ENCODE measurements at regions not wholly inside any gene's neighbourhood (a gene's known extent, or its start where the extent isn't known, plus 50 kb on each side); places are given as distances from the start of the nearest gene placed in this dataset.

GRCh38 chr2:11067221-11068078 is 87.8 kb upstream of the SLC66A3 start:
- POLR2A ChIA-PET: no interaction called here
- Histone ChIP-seq H3K4me3 (no peak overlapping the region), H3K4me1 (no peaks in the 10 kb centered on the region), H3K4me2 (no peak overlapping the region), H3K27ac (no peak overlapping the region), H3K9me3 (no peaks in the 10 kb centered on the region; the same call in 2 of the 3 replicates)
- ATAC-seq: no peak
- FAIRE-seq: no peak
- no peak for DNase-seq (ENCODE audit: low read depth in 1 of 2, low spot score in 1 of 2)
- CTCF ChIA-PET: interaction anchor here (0.9 to 1.5 kb wide), 2 partner anchors 57 to 235 kb away, joined by 4 read pairs; no protein-coding TSS in a partner anchor
- TF ChIP-seq MYC (IDR thresholded peaks at IDR 0.05; ENCODE audit: borderline replicate concordance, low read length) (no peak), ZFP36 (IDR thresholded peaks at IDR 0.05; ENCODE audit: borderline replicate concordance, partially characterized antibody) (no peak), CTCF (IDR thresholded peaks at IDR 0.05) (no peak), HES2 (IDR thresholded peaks at IDR 0.05) (no peak), JUN (IDR thresholded peaks at IDR 0.05) (no peak), HMGXB4 (CRISPR knock-in tag; IDR thresholded peaks at IDR 0.05; ENCODE audit: borderline replicate concordance) (no peak), FOSL2 (IDR thresholded peaks at IDR 0.05) (no peak), FOSL2 (CRISPR knock-in tag; IDR thresholded peaks at IDR 0.05) (no peak), RFX5 (IDR thresholded peaks at IDR 0.05) (no peak), RCOR1 (IDR thresholded peaks at IDR 0.05; ENCODE audit: low read depth, low read length) (no peak), JUNB (IDR thresholded peaks at IDR 0.05) (no peak), EP300 (IDR thresholded peaks at IDR 0.05) (no peak), MAX (IDR thresholded peaks at IDR 0.05) (no peak), PBX3 (IDR thresholded peaks at IDR 0.05) (no peak), NR3C1 (IDR thresholded peaks at IDR 0.05) (no peak), EHF (CRISPR knock-in tag; IDR thresholded peaks at IDR 0.05) (no peak), RNF2 (IDR thresholded peaks at IDR 0.05; ENCODE audit: borderline replicate concordance, low read depth) (no peak), HOXB5 (CRISPR knock-in tag; IDR thresholded peaks at IDR 0.05) (no peak)
- 68% methylated on average over 22 of the region's 22 CpGs for WGBS (ENCODE audit: missing lambda C conversion rate)

- no peak for TF ChIP-seq RCOR1 (IDR thresholded peaks at IDR 0.05; ENCODE audit: low read depth, low read length)
- TF ChIP-seq RAD21 (conservative IDR thresholded peaks at IDR 0.05 in 1 of 2, IDR thresholded peaks at IDR 0.05 in 1 of 2): no peak
- TF ChIP-seq KDM5A (IDR thresholded peaks at IDR 0.05): no peak
- TF ChIP-seq CBX2 (IDR thresholded peaks at IDR 0.05; ENCODE audit: borderline replicate concordance, low read depth): no peak
- peak; percentile 65 for TF ChIP-seq MAFK (IDR thresholded peaks at IDR 0.05; ENCODE audit: partially characterized antibody)
- TF ChIP-seq FOXS1 (CRISPR knock-in tag; IDR thresholded peaks at IDR 0.05): no peak
- Histone ChIP-seq H3K9me3 (no peaks in the 10 kb centered on the region), H3K4me2 (no peak overlapping the region), H3K4me3 (no peak overlapping the region), H3K27ac (no peak overlapping the region), H3K4me1 (no peaks in the 10 kb centered on the region)
- ChIA-PET CTCF (interaction anchor here (1.5 kb wide), 1 partner anchor 56 kb away, joined by 4 read pairs; no protein-coding TSS in a partner anchor), POLR2A (no interaction called here)
- DNase-seq (ENCODE audit: low read depth in 1 of 2, low spot score in 1 of 2): no peak
- no peak for FAIRE-seq
- no peak; a peak in 1 of 6 replicates for ATAC-seq
- 66% methylated on average over 11 of the region's 11 CpGs for WGBS (ENCODE audit: missing lambda C conversion rate)
Observed at GRCh38 chr2:11068079-11068741, 87.1 kb upstream of the SLC66A3 start.

Measured in A549 (cell line).